ENCODE measurements at regions not wholly inside any gene's neighbourhood (a gene's known extent, or its start where the extent isn't known, plus 50 kb on each side); places are given as distances from the start of the nearest gene placed in this dataset.

DNA sequence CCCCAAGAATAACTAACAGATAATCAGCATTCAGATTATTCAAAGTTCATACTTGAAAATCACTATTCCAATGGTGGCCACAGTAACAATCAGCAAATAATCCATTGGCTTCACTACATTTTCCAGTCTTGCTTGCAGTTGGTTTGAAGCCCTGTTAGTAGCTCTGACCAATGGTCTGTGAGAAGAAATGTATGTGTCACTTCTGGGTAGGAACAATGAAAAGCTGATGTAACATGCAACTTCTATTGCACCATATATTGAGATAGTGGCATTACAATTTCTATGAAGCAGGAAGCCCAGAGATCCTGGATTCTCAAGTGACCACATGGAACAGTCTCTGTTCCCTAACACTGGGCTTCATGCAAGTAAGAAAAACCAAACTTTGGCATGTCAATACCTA, 250.9 kb upstream of the DAB1 start:
- no peak for DNase-seq

DNA sequence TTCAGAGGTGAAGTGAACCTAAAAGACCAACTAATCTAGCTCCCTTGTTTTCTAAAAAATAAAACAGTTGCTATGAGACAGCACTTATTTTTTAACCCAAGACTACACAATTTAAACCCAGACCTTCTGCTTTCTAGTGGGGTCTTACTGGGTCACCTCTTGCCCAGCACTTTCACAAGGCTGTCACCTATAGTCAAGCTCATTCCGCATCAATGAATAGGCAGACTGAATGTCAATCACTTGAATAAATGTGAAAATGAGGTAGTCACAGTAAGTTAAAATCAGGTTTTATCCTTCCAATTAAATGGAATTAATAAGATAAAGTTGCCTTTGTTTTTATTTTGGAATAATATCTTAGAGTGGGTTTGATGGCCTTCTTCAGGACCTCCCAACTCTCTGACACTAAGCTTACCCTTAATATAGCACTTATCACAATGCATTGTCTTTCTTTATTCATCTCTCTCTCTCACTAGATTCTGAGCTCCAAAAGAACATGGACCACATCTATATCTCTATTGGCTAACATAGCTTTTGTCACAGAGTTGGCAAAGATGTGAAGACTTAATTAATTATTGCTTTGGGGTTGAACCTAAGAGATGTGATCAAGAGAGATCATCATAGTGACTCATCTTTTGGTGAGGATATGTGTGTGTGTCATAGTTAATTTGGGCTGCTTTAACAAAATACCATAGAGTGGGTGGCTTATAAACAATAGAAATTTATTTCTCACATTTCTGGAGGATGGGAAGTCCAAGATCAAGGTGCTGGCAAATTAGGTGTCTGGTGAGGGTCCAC, 248.7 kb upstream of the DAB1 start:
- DNase-seq, result no peak

DNA sequence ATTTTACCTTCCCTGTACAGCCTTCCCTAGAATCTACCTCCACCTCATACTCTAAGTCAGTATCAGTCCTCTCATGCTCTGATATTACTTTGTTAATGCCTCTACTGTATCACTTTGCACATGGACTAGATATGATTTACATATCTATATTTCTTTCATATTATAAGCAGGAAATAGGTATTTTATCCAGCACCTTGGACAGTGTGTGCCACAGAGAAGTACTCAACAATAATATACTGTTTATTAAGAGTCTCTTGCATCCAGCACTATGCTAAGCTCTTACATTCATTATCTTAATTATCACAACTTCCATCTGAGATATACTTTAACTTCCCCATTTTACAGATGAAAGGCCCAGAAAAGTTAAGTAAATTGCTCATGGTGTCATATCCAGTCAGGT, 247.9 kb upstream of the DAB1 start:
- DNase-seq, result no peak

DNA sequence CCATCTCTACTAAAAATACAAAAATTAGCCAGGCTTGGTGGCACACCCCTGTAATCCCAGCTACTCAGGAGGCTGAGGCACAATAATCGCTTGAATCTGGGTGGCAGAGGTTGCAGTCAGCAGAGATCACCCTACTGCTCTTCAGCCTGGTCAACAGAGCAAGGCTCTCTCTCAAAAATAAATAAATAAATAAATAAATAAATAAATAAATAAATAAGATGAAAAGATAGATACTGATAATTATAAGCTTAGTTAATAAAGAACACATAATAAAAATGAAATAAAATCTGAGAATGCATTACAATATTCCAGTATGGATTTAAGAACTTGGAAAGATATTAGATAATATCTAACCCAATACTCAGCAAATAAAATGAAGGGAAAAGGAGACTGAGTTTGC, 235.9 kb upstream of the DAB1 start:
- no peak for DNase-seq

DNA sequence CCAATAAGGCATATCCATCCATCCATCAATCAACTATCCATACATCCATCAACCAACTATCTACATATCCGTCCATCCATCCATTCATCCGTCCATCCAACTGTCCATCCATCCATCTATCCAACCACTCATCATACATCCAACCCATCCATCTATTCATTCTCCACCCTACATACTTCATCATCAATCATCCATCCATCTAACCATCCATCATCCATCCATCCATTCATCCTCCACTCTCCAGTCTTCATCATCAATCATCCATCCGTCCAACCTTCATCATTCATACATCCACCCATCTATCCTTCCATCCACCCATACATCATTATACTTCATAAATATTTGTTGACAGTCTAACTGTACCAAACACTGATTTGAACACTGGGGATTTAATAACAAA, 231.3 kb upstream of the DAB1 start:
- DNase-seq, result no peak

DNA sequence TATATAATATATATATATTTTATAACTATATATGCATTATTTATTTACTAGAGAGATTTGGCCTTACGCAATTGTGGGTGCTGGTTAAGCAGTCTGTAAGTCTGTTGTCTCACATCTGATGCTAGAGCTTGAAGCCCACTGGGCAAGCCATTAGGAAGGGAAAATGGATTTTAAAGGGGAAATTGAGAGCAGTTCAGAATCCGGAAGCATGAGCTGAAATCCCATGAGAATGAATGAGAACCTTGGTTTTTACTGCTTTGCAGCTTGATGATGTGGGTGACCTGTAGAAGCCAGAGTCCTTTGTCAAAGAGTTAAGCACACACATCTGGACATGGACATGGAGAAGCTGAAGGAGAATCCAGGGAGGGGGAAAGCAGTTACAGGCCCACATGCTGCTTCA, 220.8 kb upstream of the DAB1 start:
- DNase-seq, result no peak

DNA sequence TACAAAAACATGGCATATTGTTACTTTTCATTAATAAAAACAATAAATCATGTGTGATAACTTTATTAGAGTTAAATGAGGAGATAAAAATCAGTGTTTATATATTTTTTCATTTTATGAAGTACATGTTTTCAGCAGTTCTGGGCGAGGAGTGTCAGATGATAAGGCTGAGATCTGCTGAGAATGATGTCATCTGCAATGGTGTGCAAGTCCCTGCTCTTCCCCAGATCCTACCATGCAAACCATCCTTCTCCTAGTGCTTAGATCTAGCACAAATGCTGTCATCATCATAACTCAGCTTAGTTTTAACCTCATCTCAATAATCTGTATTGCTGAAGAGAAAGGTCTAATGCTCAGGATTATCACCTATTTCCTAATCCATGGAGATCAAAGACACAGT, 214.4 kb upstream of the DAB1 start:
- no peak for DNase-seq

DNA sequence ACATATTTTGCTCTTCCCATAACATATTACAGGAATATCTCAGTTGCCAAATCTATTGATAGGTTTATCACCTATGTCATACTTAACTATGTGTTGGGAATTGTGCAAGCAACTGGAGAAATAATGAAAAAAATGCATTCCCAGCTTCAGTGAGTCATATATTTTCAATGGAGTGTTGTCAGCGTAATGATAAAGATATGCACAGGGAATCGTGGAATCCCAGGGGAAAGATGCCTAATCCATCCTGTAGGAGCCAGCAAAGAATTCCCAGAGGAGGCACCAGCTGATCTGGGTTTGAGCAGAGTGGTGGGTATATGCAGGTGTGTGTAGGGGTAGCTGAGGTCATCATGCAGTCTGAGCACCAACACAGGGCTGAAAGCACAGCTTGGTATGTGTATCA, 213.3 kb upstream of the DAB1 start:
- DNase-seq, result no peak

DNA sequence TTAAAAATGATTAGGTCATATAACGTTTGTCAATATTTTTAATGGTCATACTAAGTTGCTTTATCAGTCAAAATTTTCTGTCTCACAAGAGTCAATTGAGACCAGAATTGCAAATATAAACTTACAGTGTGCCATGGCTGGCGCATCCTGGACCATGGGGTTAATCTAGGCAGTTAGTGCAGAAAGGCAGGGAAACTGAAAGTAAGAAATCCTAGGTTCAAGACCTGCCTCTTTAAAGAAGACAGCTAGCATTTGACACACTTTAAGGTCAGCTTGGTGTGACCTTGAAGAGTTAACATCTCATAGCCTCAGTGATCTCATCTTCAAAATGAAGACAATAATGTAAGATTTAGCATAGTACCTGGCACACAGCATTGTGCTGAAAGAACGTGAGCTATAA, 210.0 kb upstream of the DAB1 start:
- no peak for DNase-seq

DNA sequence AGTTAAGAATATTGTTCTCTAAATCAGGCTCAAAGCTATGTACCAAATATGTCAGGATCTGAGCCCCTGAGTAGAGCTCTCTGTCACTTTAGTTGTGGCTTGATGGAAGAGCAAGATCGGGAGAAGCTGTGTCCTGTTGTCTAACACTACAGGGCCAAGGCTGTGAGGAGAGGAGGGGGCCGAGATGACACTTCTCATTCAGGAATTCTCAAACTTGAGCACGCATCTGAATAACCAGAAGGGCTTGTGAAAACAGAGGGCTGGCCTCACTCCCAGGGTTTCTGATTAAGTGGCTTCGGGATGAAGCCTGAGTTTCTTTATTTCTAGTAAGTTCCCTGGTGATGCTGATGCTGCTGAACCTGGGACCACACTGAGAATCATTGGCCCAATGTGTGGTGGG, 209.2 kb upstream of the DAB1 start:
- DNase-seq, result no peak

DNA sequence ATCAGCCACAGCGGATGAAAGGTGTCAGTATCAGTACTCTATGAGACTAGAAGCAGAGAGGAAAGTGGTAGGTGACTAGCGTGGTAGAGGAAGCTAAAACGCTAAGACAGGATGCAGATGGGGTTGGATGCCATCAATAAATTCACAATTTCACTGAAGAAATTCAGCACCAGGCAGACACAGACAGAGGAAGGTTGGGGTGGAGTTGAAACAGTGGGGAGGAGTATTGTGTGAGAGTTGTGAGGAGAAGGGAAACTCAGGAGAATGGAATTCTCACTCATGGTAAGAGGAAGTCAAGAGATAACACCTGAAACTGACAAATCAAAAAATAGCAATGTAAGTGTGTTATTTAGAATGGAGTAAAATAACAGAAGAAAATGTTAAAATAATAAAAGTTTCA, 208.5 kb upstream of the DAB1 start:
- DNase-seq, result no peak

DNA sequence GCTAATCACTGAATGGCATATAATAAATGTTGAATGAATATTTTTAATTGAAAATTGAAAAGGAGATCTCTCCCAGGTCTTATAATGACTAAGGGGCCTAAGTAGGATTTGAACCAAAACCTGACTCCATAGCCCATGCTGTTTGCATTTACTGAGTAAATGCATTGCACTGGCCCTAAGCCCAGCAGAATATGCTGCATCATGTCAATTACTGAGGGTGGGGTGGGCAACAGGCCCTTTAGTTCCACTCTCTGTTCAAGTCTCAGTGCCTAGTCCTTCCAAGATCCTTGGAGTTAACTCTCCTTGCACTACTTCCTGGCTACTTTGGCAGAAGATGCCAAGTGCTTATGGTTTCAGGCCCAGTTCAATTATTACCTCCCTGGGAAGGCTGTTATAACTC, 203.8 kb upstream of the DAB1 start:
- DNase-seq, result no peak

DNA sequence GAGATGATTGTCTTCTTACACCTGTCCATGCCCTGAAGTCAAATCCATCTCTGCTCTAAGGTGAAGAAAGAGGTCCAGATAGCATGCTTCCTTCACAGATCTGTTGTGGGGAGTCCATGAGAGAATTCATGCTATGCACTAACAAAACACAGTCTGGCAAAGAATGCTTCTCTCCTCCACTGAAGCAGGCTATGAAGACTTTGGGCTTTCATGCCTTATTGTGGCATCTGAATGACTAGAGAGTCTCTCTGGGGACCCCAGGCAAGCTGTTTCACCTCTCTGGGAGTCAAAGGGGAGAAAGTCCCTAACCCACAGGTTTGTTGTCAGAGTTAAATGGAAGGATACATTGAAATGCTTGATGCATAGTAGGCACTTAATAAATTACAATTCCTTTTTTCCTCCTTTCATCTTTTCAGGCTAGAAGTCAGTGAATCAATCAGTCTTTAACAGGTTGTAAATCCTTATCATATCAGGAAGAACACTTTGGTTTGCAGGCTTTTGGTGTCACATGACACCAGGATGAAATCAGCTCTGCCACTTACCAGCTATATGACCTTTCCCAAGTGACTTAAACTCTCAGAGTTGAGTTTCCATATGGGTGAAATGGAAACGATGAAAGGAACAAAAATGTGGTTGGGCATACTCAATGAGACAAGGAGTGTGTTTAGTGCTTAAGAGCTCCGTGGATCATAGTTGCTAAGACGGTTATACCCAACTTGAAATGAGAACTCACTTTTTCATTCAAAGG, 200.1 kb upstream of the DAB1 start:
- DNase-seq, result no peak

DNA sequence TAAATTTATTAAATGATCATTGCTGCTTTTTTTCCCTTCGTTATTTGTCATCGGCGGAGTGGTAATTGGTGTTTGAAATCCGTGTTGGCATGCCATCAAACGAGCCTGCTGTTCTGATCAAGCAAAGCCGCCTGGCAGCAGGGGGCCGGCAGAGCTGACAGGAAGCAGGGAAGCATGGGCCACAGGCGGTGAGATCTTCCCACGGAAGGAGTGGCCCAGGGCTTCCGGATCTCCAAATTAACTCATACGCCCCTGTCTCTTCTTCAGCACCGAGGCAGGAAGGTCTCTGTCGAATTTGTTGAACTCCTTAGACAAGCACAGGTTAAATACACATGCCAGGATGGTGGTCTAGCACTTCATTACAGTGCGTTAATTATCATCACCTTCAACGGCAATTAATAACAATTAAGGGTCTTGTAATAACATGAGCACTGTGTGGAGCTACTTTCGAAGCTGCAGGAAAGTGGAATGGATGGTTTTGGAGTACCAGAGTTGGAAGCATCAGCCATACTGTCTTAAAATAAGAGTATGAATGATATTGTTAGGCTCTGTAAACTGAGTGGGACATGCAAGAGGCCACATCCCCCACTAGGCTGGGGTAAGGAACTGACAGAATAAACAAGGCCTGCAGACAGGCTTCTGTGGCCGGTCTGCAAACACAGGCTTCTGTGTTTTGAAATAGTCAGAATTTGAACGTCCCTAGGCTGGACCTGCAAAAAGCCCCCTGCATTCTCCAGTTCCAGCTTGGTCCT, 199.4 kb upstream of the DAB1 start:
- DNase-seq, result peak in 10 of 51 donors; percentile 2 to 36 (median 4)

DNA sequence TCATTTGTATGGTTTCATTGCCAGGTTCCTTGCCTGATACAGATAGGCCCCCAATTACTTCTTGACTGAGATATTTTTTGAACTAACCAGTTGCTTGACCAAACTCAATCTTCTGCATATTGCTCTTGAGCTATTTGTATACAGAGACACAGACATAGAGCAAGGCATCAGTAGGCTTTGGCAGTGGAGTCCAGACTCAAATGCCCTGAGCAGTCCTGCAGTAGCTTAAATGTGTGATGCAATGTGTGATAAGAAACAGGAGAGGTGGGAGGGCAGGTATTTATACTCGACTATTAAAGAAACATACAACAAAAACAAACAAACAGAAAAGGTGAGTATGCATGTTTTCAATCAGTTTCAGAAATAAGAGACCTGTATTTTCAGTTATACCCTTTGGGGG, 197.9 kb upstream of the DAB1 start:
- DNase-seq, result no peak

DNA sequence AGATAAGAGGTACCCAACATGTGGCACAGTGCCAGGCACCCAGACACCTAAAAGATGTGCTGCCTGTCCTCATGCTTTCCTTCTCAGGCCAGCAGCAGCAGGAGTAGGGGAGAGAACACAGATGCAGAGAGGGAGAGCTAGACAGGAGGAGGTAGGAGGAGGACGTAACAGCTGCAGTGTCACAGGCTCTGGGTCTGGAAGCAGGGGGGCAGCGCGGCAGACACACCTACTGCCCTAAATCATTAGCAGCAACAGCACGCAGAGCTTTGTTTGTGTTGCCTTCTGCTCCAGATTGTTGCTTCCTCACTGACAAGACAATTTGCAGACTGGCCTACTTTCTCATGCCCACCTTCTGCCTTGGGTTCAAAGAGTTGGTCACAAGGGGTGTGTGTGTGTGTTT, 196.7 kb upstream of the DAB1 start:
- DNase-seq, result no peak

DNA sequence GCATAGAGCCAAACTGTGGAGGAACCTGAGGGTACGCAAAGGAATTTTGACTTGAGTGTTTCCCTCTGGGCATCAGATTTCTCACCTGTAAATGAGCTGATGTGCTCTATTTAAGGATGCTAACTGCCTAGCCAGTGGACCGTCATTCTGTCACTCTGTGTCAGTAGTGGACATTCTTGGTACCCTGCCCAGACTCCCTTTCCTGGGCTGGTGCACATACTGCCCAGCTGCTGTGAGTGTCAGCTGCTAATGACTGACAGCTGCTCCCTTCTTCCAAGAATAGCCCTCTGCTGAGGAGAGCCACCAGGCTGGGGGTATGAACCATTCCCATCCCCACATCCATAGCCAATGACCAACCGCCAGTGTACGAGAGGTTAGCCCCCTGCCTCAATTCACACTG, 193.1 kb upstream of the DAB1 start:
- no peak for DNase-seq

DNA sequence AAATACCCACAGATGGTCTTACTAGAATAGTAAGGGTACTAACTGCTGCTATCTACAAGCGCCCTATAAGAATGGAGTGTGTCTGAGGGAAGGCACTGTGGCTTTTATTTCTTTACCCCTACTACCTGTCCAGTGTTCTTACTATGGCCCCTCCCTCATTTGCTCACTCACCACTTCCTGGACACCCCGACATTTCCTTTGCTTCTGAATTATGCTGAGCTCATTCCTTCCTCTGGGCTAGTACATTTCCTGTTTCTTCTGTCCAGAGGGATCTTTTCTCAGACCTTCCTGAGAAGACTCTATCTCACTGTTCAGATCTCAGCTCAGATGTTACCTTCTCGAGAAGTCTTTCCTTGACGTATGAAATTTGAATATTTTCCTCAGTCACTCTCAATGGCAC, 192.1 kb upstream of the DAB1 start:
- DNase-seq, result no peak

DNA sequence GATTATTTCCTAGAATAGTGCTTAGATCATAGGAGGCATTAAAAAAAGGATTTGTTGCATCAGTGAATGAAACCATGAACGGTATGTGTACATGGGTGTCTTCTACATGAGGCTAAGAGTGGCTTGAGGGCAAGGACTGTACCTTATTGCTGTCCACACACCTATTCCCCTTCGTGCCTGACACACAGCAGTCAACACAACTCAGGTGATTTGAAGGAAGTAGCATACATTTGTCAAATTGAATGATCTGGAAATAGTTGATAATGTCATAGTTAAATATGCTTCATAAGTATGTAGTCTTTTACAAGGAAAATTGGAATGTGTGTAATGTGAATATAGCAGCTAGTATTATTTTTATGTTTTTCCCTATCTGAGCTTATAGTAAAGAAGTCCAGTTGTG, 189.0 kb upstream of the DAB1 start:
- DNase-seq, result no peak

DNA sequence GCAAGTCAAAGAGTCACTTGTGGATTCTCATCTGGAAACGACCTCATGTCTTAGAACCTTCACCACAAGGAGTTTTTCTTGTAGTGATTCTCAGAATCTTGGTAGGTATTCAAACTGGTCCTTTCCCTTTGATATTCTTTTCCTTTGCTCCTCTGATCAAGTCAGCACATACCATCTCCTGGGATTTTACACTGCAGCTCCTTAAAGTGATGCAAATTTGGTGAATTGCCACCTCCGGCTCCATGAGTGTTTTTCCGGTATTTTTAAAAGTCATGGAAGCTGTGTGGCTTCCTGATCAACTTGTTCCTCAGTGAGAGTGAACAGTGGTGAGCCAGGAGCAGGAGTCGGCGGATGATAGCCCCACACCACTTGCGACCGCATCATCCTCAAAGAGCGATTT, 182.1 kb upstream of the DAB1 start:
- no peak for DNase-seq

DNA sequence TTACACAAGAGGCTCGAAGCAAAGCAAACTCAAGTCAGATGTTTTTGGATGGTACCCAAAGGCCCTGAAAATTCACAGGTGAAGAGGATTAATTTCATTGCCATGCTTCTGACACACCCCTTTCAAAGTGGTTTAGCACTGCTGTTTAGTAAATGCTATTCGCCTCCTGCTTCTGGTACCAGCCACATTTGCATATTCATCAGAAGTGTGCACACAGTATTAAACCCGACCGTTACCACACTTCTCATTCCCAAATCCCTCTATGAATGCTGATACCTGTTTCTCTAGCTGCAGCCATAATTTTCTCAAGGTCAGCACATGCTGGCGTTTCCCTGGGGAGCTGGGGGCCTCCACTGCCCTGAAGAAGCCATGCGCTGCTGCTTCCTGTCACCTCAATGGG, 179.8 kb upstream of the DAB1 start:
- DNase-seq, result no peak

DNA sequence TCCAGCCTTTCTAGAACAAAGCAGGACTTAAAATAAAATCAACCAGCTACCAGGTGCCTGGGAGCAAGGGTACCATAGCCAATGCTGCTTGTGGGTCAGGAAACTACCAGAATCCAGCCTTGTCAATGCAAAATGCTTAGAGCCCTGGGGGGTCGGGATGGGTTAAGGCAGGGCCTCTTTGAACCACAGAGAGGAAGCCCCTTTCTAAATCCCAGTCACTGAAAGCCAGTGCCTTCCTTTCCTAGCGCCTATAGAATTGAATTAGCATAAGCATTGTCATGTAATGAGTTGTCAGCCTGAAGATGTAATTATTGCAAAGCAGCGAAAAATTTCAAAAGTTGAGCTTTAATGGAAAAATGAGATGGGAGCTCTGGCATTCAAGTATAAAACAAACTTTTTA, 176.6 kb upstream of the DAB1 start:
- DNase-seq, result no peak
